ENCODE measurements at regions not wholly inside any gene's neighbourhood (a gene's known extent, or its start where the extent isn't known, plus 50 kb on each side); places are given as distances from the start of the nearest gene placed in this dataset.
"Not testable (repeated sequence)": the region's sequence is repeated elsewhere in the genome, so short reads cannot be mapped to it uniquely, and the experiment has no call there.

DNA sequence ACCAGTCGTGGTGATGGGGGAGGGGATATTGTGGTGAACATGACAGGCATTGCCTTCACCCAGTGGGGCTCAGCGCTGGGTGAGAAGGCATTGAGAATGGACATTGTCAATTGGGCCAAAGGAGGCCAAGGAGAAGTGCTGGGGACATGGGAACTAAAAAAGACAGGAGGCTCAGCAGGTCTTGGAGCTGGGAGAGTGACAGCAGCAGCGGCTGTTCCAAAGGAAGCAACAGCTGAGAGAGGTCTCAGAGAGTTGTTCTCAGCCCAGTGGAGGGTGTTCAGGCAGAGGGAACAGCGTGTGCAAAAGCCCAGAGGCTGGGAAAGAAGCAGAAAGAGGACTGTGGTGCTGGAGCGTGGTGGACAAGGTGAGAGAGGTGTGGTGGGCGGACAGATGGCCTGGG, 56.6 kb upstream of the ASNS start:
- not testable (repeated sequence) for DNase-seq

GRCh38 chr7:97927790-97928748, 55.9 kb upstream of the ASNS start:
- peak; percentile 96 for DNase-seq

Measured in activated CD8-positive, alpha-beta memory T cell treated with anti-CD3 and anti-CD28 coated beads, Interleukin-2, amount 50 U/mL, for 48 hours (primary cell).